CD4-positive, alpha-beta memory T cell (primary cell): ENCODE measurements at regions not wholly inside any gene's neighbourhood (a gene's known extent, or its start where the extent isn't known, plus 50 kb on each side); places are given as distances from the start of the nearest gene placed in this dataset.

Source experiments
- CTCF ChIA-PET: fragments of 350-600 bp; sonication (Branson Sonifier 250); formaldehyde crosslinking; loops from one replicate; lab custom pipeline; 2021; ENCODE audit warnings: inconsistent platforms; ENCODE audit not compliant: partially characterized antibody; lab: Charles Lee
- POLR2A ChIA-PET: fragments of 350-600 bp; sonication (Branson Sonifier 250); formaldehyde crosslinking; loops from one replicate; lab custom pipeline; 2021; ENCODE audit not compliant: partially characterized antibody; lab: Charles Lee
- DNase-seq, 5 donors: peaks; one replicate each; pipeline versions ENCODE4 v3.0.0 to v3.0.0-alpha.2; 2020 to 2022; ENCODE audit warnings: mixed read lengths in 1 of 5
- H3K27ac ChIP-seq: one replicate; pipeline ENCODE4 v1.7.0; 2013; ENCODE audit warnings: low read depth, low read length
- H3K27me3 ChIP-seq: 2 replicates; pipeline ENCODE4 v1.7.0; 2013; ENCODE audit warnings: mild to moderate bottlenecking, low read length, moderate library complexity; ENCODE audit not compliant: insufficient read depth
- H3K36me3 ChIP-seq: 2 replicates; pipeline ENCODE4 v1.7.0; 2013; ENCODE audit warnings: mild to moderate bottlenecking, low read length, moderate library complexity; ENCODE audit not compliant: insufficient read depth
- H3K4me1 ChIP-seq: 2 replicates; pipeline ENCODE4 v1.7.0; 2013; ENCODE audit warnings: mild to moderate bottlenecking, low read length, moderate library complexity; ENCODE audit not compliant: insufficient read depth
- H3K4me3 ChIP-seq, 2 donors: one replicate each; pipeline ENCODE4 v1.7.0; 2013; ENCODE audit warnings: low read length in 2 of 2, mild to moderate bottlenecking in 1 of 2
- H3K9me3 ChIP-seq, 2 donors: one replicate each; pipeline ENCODE4 v1.7.0; 2013; ENCODE audit warnings: low read length in 2 of 2, control low read depth in 1 of 2; ENCODE audit not compliant: control insufficient read depth in 1 of 2
- H3K27ac Mint-ChIP-seq, 7 donors: one replicate each; pipeline ENCODE4 v1.8.0; 2020 to 2021; ENCODE audit warnings: mixed read lengths in 7 of 7, mild to moderate bottlenecking in 6 of 7, inconsistent platforms in 3 of 7, moderate library complexity in 3 of 7
- H3K27me3 Mint-ChIP-seq, 2 donors: one replicate each; pipeline ENCODE4 v1.8.0; 2020 to 2021; ENCODE audit warnings: mixed read lengths in 2 of 2
- H3K36me3 Mint-ChIP-seq, 2 donors: one replicate each; pipeline ENCODE4 v1.8.0; 2020 to 2021; ENCODE audit warnings: mixed read lengths in 2 of 2, inconsistent platforms in 1 of 2, mild to moderate bottlenecking in 1 of 2
- H3K4me1 Mint-ChIP-seq, 4 donors: one replicate each; pipeline ENCODE4 v1.8.0; 2020 to 2021; ENCODE audit warnings: mixed read lengths in 4 of 4, mild to moderate bottlenecking in 1 of 4
- H3K4me3 Mint-ChIP-seq, 8 donors: one replicate each; pipeline ENCODE4 v1.8.0; 2020 to 2021; ENCODE audit warnings: mixed read lengths in 8 of 8, mild to moderate bottlenecking in 7 of 8, moderate library complexity in 6 of 8, inconsistent platforms in 3 of 8
- H3K9me3 Mint-ChIP-seq, 8 donors: one replicate each; pipeline ENCODE4 v1.8.0; 2020 to 2021; ENCODE audit warnings: mixed read lengths in 8 of 8, mild to moderate bottlenecking in 5 of 8, inconsistent platforms in 3 of 8, moderate library complexity in 1 of 8
- intact Hi-C: fragments of 100-400 bp; cut with micrococcal nuclease; formaldehyde crosslinking; loops from one replicate; pipeline ENCODE4 v1.15.1; 2023

DNA sequence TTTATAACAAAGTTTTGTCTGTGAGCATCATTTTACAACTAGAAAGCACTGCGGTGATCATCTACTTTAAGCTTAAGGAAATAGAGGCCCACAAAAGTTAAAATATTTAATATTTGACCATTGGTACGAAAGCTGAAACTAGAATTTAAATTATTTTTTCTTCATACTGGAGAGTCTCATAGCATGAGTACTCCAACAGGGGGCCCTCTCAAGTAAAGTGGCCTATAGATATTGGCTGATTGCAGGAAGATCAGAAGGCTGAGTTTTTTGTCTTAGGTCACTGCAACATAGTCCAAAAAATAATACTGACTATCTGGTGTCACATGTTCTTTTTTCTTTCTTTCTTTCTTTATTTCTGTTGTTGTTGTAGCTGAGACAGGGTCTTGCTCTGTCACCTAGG lies 75.3 kb upstream of the ZDHHC17 start:
- Histone ChIP-seq H3K27ac (no peak overlapping the region), H3K4me1 (no peaks in the 10 kb centered on the region), H3K4me3 (no peak overlapping the region), H3K9me3 (no peaks in the 10 kb centered on the region), H3K27me3 (no peaks in the 10 kb centered on the region), H3K36me3 (no peaks in the 10 kb centered on the region)
- intact Hi-C loops = loop anchor here (1.0 kb wide), 1 partner anchor 103 kb away; no protein-coding TSS in a partner anchor
- no peak for DNase-seq
- no peaks in the 10 kb centered on the region for H3K9me3 Mint-ChIP-seq
- H3K27ac Mint-ChIP-seq = no peak overlapping the region
- H3K4me3 Mint-ChIP-seq = no peak overlapping the region
- no peaks in the 10 kb centered on the region for H3K4me1 Mint-ChIP-seq
- no peaks in the 10 kb centered on the region for H3K36me3 Mint-ChIP-seq
- ChIA-PET CTCF (interaction anchor here (1.4 to 2.5 kb wide), 2 partner anchors 9 to 102 kb away, joined by 3 to 19 read pairs; no protein-coding TSS in a partner anchor), POLR2A (no interaction called here)
- H3K27me3 Mint-ChIP-seq = peaks cover 0 to 2% of the 10 kb centered on the region in 2 donors

DNA sequence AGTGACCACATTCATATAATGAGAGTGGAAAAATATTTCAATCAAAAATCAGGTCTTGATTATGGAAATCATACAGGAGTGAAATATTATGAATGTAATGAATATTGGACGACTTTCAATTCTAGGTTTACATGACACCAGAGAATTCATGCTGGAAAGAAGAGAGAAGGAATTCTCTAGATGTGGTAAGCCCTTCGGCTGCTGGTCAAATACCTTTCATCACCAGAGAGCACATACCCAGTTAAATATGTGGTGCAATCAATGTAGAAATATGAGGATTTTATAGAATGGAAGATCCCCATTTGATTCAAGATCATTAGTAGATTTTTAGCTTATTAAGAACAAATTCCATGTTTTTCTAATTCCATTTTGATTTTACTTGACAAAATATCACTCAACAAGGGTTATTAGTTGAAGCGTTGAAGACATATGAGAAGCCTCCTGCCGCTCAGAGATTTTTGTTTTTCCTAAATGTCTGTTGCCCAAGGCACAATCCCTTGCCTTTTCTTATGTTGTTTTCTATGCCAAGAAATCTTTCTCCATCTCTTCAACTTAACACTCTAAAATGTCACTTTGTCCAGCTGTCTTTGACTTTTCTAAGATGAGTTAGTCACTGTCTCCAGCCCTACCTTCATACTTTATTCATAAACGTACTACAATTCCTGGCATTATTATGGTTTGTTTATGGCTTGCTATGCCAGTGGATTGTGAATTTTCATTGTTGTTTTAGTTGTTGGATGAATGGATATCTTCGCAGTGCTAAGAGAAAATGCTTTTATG lies 72.8 kb upstream of the ZDHHC17 start:
- H3K27me3 Mint-ChIP-seq = peaks cover 0 to 4% of the 10 kb centered on the region in 2 donors
- H3K27ac Mint-ChIP-seq = no peak overlapping the region
- no peak for DNase-seq
- ChIA-PET CTCF (no interaction called here), POLR2A (no interaction called here)
- H3K9me3 Mint-ChIP-seq = no peaks in the 10 kb centered on the region
- intact Hi-C loops = no loop called here
- no peak overlapping the region for H3K4me3 Mint-ChIP-seq
- Histone ChIP-seq H3K4me3 (no peak overlapping the region), H3K36me3 (no peaks in the 10 kb centered on the region), H3K27me3 (no peaks in the 10 kb centered on the region), H3K4me1 (no peaks in the 10 kb centered on the region), H3K9me3 (no peaks in the 10 kb centered on the region), H3K27ac (no peak overlapping the region)
- no peaks in the 10 kb centered on the region for H3K36me3 Mint-ChIP-seq
- H3K4me1 Mint-ChIP-seq = no peaks in the 10 kb centered on the region

DNA sequence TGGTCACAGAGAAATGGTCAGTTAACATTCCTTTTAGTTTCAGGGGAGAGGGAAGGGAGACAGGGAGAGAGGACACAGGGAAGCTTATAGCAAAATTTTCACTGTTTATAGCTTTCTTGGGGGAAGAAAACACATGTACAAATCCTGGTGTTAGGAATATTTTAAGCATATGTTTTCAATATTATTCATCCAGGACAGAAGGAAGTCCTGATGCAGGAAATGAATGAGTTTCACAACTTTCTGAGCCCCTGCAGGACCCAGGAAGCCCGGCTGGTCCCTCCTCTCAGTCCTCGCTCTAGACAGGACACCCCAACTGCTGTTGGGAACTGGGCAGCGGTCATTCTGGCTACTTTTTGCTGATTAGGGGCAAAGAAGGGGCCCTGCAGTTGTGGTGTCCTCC lies 71.1 kb upstream of the ZDHHC17 start:
- H3K4me3 ChIP-seq = no peak overlapping the region
- Mint-ChIP-seq H3K4me1 (no peaks in the 10 kb centered on the region), H3K27me3 (peaks cover 0 to 4% of the 10 kb centered on the region in 2 donors), H3K27ac (no peak overlapping the region), H3K9me3 (no peaks in the 10 kb centered on the region), H3K36me3 (no peaks in the 10 kb centered on the region), H3K4me3 (no peak overlapping the region)
- DNase-seq = no peak
- intact Hi-C loops = no loop called here
- H3K36me3 ChIP-seq = no peaks in the 10 kb centered on the region
- ChIA-PET CTCF (no interaction called here), POLR2A (no interaction called here)
- no peaks in the 10 kb centered on the region for H3K9me3 ChIP-seq
- H3K27me3 ChIP-seq = no peaks in the 10 kb centered on the region
- no peak overlapping the region for H3K27ac ChIP-seq
- H3K4me1 ChIP-seq = no peaks in the 10 kb centered on the region

DNA sequence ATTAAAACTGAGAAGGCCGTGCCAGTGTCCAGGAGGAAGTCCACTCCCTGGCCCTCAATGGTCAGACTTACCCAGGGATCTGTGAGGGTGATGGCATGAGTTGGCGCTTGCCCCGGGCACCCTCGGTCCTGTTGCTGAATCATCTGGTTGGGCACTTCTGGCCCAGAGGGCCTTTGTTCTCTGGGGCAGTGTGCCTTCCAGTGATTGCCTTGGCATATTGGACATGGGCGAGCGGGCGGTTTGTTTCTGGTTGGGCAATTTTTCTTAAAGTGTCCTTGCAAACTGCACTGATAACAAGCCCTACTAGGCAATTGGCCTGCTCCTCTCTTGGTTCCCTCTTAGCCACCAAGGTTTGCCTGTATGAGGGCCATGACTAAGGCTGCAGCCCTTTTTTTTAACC lies 69.5 kb upstream of the ZDHHC17 start:
- Histone ChIP-seq H3K4me3 (no peak overlapping the region), H3K9me3 (no peaks in the 10 kb centered on the region), H3K4me1 (no peaks in the 10 kb centered on the region), H3K36me3 (no peaks in the 10 kb centered on the region), H3K27me3 (no peaks in the 10 kb centered on the region), H3K27ac (no peak overlapping the region)
- POLR2A ChIA-PET = no interaction called here
- DNase-seq = no peak
- H3K9me3 Mint-ChIP-seq = no peaks in the 10 kb centered on the region
- no peak overlapping the region for H3K4me3 Mint-ChIP-seq
- CTCF ChIA-PET = no interaction called here
- H3K36me3 Mint-ChIP-seq = no peaks in the 10 kb centered on the region
- H3K27me3 Mint-ChIP-seq = peaks cover 0 to 4% of the 10 kb centered on the region in 2 donors
- no peaks in the 10 kb centered on the region for H3K4me1 Mint-ChIP-seq
- intact Hi-C loops = no loop called here
- no peak overlapping the region for H3K27ac Mint-ChIP-seq

DNA sequence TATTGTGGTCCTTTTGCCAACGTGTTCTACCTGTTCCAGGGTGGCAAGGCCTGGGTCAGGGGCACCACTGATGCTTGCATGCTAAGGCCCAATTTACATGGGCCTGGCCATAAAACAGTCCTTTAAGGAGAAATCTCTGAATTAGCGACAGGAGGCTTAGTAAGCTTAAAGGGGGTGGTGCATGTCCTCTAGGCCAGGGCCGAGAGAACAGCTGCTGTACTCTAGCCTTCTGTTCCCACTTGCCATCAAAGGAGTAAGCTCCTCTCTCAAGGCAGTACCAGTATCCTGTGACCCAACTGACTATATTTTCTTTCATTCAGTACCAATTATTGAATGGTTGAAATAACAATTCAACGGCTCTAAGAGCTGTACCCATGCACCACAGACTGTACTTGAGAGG lies 67.7 kb upstream of the ZDHHC17 start:
- CTCF ChIA-PET = interaction anchor here (0.6 kb wide), 1 partner anchor 1071 kb away, joined by 3 read pairs; no protein-coding TSS in a partner anchor
- Histone ChIP-seq H3K27me3 (no peaks in the 10 kb centered on the region), H3K36me3 (no peaks in the 10 kb centered on the region), H3K27ac (no peak overlapping the region), H3K4me1 (no peaks in the 10 kb centered on the region), H3K9me3 (no peaks in the 10 kb centered on the region), H3K4me3 (no peak overlapping the region)
- POLR2A ChIA-PET = no interaction called here
- Mint-ChIP-seq H3K27me3 (peaks cover 0 to 4% of the 10 kb centered on the region in 2 donors), H3K4me3 (no peak overlapping the region), H3K36me3 (no peaks in the 10 kb centered on the region), H3K4me1 (no peaks in the 10 kb centered on the region), H3K27ac (no peak overlapping the region), H3K9me3 (no peaks in the 10 kb centered on the region)
- intact Hi-C loops = no loop called here
- no peak for DNase-seq

DNA sequence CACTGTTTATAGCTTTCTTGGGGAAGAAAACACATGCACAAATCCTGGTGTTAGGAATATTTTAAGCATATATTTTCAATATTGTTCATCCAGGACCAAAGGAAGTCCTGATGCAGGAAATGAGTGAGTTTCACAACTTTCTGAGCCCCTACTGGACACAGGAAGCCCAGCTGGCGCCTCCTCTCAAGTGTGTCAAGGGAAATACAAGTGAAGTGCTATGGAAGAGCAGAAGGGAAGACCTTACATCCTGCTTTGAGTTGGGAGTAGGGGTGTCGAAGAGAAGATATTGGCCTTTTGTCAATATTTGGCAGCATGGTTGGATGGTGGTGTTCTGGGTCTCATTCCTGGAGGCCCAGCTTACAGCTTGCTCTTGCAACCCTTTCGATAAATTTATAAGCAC lies 66.1 kb upstream of the ZDHHC17 start:
- peaks cover 3 to 6% of the 10 kb centered on the region in 2 donors for H3K27me3 Mint-ChIP-seq
- no peaks in the 10 kb centered on the region for H3K9me3 Mint-ChIP-seq
- no peak overlapping the region for H3K27ac ChIP-seq
- H3K4me3 ChIP-seq = no peak overlapping the region
- no peaks in the 10 kb centered on the region for H3K27me3 ChIP-seq
- CTCF ChIA-PET = interaction anchor here (1.0 kb wide), 1 partner anchor 9 kb away, joined by 3 read pairs; no protein-coding TSS in a partner anchor
- H3K4me1 Mint-ChIP-seq = no peaks in the 10 kb centered on the region
- no peak for DNase-seq
- H3K9me3 ChIP-seq = no peaks in the 10 kb centered on the region
- intact Hi-C loops = no loop called here
- no peaks in the 10 kb centered on the region for H3K36me3 Mint-ChIP-seq
- no peaks in the 10 kb centered on the region for H3K36me3 ChIP-seq
- H3K4me1 ChIP-seq = no peaks in the 10 kb centered on the region
- no peak overlapping the region for H3K27ac Mint-ChIP-seq
- POLR2A ChIA-PET = no interaction called here
- no peak overlapping the region for H3K4me3 Mint-ChIP-seq

DNA sequence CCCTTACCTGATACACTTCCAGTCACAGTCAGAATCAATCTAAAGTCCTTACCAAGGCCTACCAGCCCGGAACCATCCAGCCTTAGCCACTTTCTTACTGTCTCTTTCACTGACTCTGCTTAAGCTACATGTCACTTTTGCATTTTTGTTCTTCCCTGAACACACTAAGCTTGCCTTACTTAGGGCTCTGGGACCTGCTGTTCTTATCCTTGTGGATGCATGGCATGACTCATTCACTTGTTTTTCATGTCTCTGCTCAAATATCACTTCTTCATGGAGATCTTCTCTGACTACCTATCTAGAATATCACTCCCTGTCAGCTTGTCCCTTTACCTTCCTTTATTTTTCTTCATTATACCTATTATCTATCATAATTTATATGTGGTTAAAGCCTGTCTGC lies 65.6 kb upstream of the ZDHHC17 start:
- H3K27me3 Mint-ChIP-seq = peaks cover 3 to 6% of the 10 kb centered on the region in 2 donors
- no peaks in the 10 kb centered on the region for H3K27me3 ChIP-seq
- H3K4me3 Mint-ChIP-seq = no peak overlapping the region
- no peaks in the 10 kb centered on the region for H3K9me3 ChIP-seq
- intact Hi-C loops = no loop called here
- DNase-seq = no peak
- H3K27ac ChIP-seq = no peak overlapping the region
- no peaks in the 10 kb centered on the region for H3K4me1 ChIP-seq
- no peaks in the 10 kb centered on the region for H3K9me3 Mint-ChIP-seq
- no peaks in the 10 kb centered on the region for H3K4me1 Mint-ChIP-seq
- H3K36me3 ChIP-seq = no peaks in the 10 kb centered on the region
- no peaks in the 10 kb centered on the region for H3K36me3 Mint-ChIP-seq
- ChIA-PET CTCF (interaction anchor here (1.0 kb wide), 1 partner anchor 10 kb away, joined by 3 read pairs; no protein-coding TSS in a partner anchor), POLR2A (no interaction called here)
- no peak overlapping the region for H3K4me3 ChIP-seq
- H3K27ac Mint-ChIP-seq = no peak overlapping the region
